ENCODE measurements at regions not wholly inside any gene's neighbourhood (a gene's known extent, or its start where the extent isn't known, plus 50 kb on each side); places are given as distances from the start of the nearest gene placed in this dataset.

- Mint-ChIP-seq H3K36me3 (ENCODE audit: low read depth, unreplicated experiment) (no peaks in the 10 kb centered on the region), H3K27ac (ENCODE audit: unreplicated experiment) (no peak overlapping the region), H3K9me3 (ENCODE audit: unreplicated experiment) (no peaks in the 10 kb centered on the region), H3K27me3 (ENCODE audit: unreplicated experiment) (no peaks in the 10 kb centered on the region), H3K4me3 (ENCODE audit: unreplicated experiment) (no peak overlapping the region), H3K4me1 (ENCODE audit: unreplicated experiment) (peaks cover 2% of the 10 kb centered on the region)
- DNase-seq (ENCODE audit: low spot score): no peak
- TF ChIP-seq CTCF (IDR thresholded peaks at IDR 0.05; ENCODE audit: unreplicated experiment): no peak
Measured at GRCh38 chr3:193130576-193130975, 110.4 kb upstream of the PLAAT1 start.

- H3K4me1 Mint-ChIP-seq (ENCODE audit: unreplicated experiment): peaks cover 2% of the 10 kb centered on the region
Measured at GRCh38 chr3:193132241-193132640, 108.8 kb upstream of the PLAAT1 start.

GRCh38 chr3:193132964-193133363, 108.1 kb upstream of the PLAAT1 start:
- Mint-ChIP-seq H3K36me3 (ENCODE audit: low read depth, unreplicated experiment) (no peaks in the 10 kb centered on the region), H3K4me1 (ENCODE audit: unreplicated experiment) (peaks cover 2% of the 10 kb centered on the region), H3K4me3 (ENCODE audit: unreplicated experiment) (no peak overlapping the region), H3K27me3 (ENCODE audit: unreplicated experiment) (no peaks in the 10 kb centered on the region), H3K9me3 (ENCODE audit: unreplicated experiment) (no peaks in the 10 kb centered on the region), H3K27ac (ENCODE audit: unreplicated experiment) (no peak overlapping the region)
- DNase-seq (ENCODE audit: low spot score): no peak
- no peak for TF ChIP-seq CTCF (IDR thresholded peaks at IDR 0.05; ENCODE audit: unreplicated experiment)

More at GRCh38 chr3:193132241-193132640, 108.8 kb upstream of the PLAAT1 start:
- no peak overlapping the region for H3K27ac Mint-ChIP-seq (ENCODE audit: unreplicated experiment)
- no peaks in the 10 kb centered on the region for H3K36me3 Mint-ChIP-seq (ENCODE audit: low read depth, unreplicated experiment)
- DNase-seq (ENCODE audit: low spot score): no peak
- TF ChIP-seq CTCF (IDR thresholded peaks at IDR 0.05; ENCODE audit: unreplicated experiment): no peak
- no peaks in the 10 kb centered on the region for H3K27me3 Mint-ChIP-seq (ENCODE audit: unreplicated experiment)
- H3K9me3 Mint-ChIP-seq (ENCODE audit: unreplicated experiment): no peaks in the 10 kb centered on the region
- no peak overlapping the region for H3K4me3 Mint-ChIP-seq (ENCODE audit: unreplicated experiment)

GRCh38 chr3:193134856-193135255, 106.2 kb upstream of the PLAAT1 start:
- Mint-ChIP-seq H3K27me3 (ENCODE audit: unreplicated experiment) (no peaks in the 10 kb centered on the region), H3K27ac (ENCODE audit: unreplicated experiment) (no peak overlapping the region), H3K4me3 (ENCODE audit: unreplicated experiment) (no peak overlapping the region), H3K9me3 (ENCODE audit: unreplicated experiment) (no peaks in the 10 kb centered on the region), H3K36me3 (ENCODE audit: low read depth, unreplicated experiment) (no peaks in the 10 kb centered on the region), H3K4me1 (ENCODE audit: unreplicated experiment) (peaks cover 3% of the 10 kb centered on the region)
- TF ChIP-seq CTCF (IDR thresholded peaks at IDR 0.05; ENCODE audit: unreplicated experiment): no peak
- no peak for DNase-seq (ENCODE audit: low spot score)

GRCh38 chr3:193140381-193140780, 100.6 kb upstream of the PLAAT1 start:
- Mint-ChIP-seq H3K9me3 (ENCODE audit: unreplicated experiment) (no peaks in the 10 kb centered on the region), H3K27ac (ENCODE audit: unreplicated experiment) (no peak overlapping the region), H3K36me3 (ENCODE audit: low read depth, unreplicated experiment) (no peaks in the 10 kb centered on the region), H3K4me1 (ENCODE audit: unreplicated experiment) (peaks cover 3% of the 10 kb centered on the region), H3K4me3 (ENCODE audit: unreplicated experiment) (no peak overlapping the region), H3K27me3 (ENCODE audit: unreplicated experiment) (no peaks in the 10 kb centered on the region)
- TF ChIP-seq CTCF (IDR thresholded peaks at IDR 0.05; ENCODE audit: unreplicated experiment): no peak
- DNase-seq (ENCODE audit: low spot score): no peak

All from endothelial cell (in vitro differentiated cells).